CD4-positive, CD25-positive, alpha-beta regulatory T cell (primary cell): ENCODE measurements at regions not wholly inside any gene's neighbourhood (a gene's known extent, or its start where the extent isn't known, plus 50 kb on each side); places are given as distances from the start of the nearest gene placed in this dataset.

ENCODE experiments used
- ATAC-seq, 2 donors: fragments of 150-1000 bp; cut with Tn5 transposase; one replicate each; pipeline ENCODE4 v1.10.0; 2021; ENCODE audit warnings: low read depth in 2 of 2, moderate number of reproducible peaks in 2 of 2, moderate library complexity in 1 of 2
- DNase-seq, 3 donors: peaks; one replicate each; pipeline versions ENCODE4 v3.0.0 to v3.0.0-alpha.2; 2012 to 2022; ENCODE audit warnings: mixed read lengths in 1 of 3
- H3K27ac ChIP-seq: one replicate; pipeline ENCODE4 v1.7.0; 2013; ENCODE audit warnings: mild to moderate bottlenecking, low read length; ENCODE audit not compliant: insufficient read depth, poor library complexity, severe bottlenecking
- H3K27me3 ChIP-seq: one replicate; pipeline ENCODE4 v1.7.0; 2013; ENCODE audit warnings: low read length; ENCODE audit not compliant: control insufficient read depth, insufficient read depth
- H3K36me3 ChIP-seq: one replicate; pipeline ENCODE4 v1.7.0; 2013; ENCODE audit warnings: mild to moderate bottlenecking, low read length, moderate library complexity; ENCODE audit not compliant: control insufficient read depth, insufficient read depth
- H3K4me1 ChIP-seq: 2 replicates; pipeline ENCODE4 v1.7.0; 2013; ENCODE audit warnings: mild to moderate bottlenecking, low read length; ENCODE audit not compliant: insufficient read depth, control insufficient read depth, poor library complexity, severe bottlenecking
- H3K4me3 ChIP-seq: one replicate; pipeline ENCODE4 v1.7.0; 2013; ENCODE audit warnings: low read depth, mild to moderate bottlenecking, low read length, moderate library complexity
- H3K9me3 ChIP-seq, 2 experiments: 1 replicate in 1 of 2; 2 replicates in 1 of 2; pipeline ENCODE4 v1.7.0; 2013; ENCODE audit warnings: low read length in 2 of 2, mild to moderate bottlenecking in 1 of 2, moderate library complexity in 1 of 2; ENCODE audit not compliant: control insufficient read depth in 2 of 2
- H3K27ac Mint-ChIP-seq, 3 donors: one replicate each; pipeline ENCODE4 v1.8.0; 2020 to 2022; ENCODE audit warnings: mild to moderate bottlenecking in 3 of 3, mixed read lengths in 3 of 3, moderate library complexity in 2 of 3
- H3K27me3 Mint-ChIP-seq: one replicate; pipeline ENCODE4 v1.8.0; 2022; ENCODE audit warnings: mild to moderate bottlenecking, mixed read lengths
- H3K36me3 Mint-ChIP-seq: one replicate; pipeline ENCODE4 v1.8.0; 2020; ENCODE audit warnings: mixed read lengths
- H3K4me1 Mint-ChIP-seq, 4 donors: one replicate each; pipeline ENCODE4 v1.8.0; 2020 to 2022; ENCODE audit warnings: mixed read lengths in 4 of 4, mild to moderate bottlenecking in 1 of 4
- H3K4me3 Mint-ChIP-seq, 4 donors: one replicate each; pipeline ENCODE4 v1.8.0; 2020 to 2022; ENCODE audit warnings: mild to moderate bottlenecking in 4 of 4, mixed read lengths in 4 of 4, moderate library complexity in 3 of 4
- H3K9me3 Mint-ChIP-seq, 7 donors: one replicate each; pipeline ENCODE4 v1.8.0; 2020 to 2022; ENCODE audit warnings: mixed read lengths in 7 of 7, mild to moderate bottlenecking in 3 of 7, moderate library complexity in 2 of 7

GRCh38 chr10:89115876-89116627 lies 91.1 kb downstream of the CH25H start:
- Mint-ChIP-seq H3K9me3 (peaks cover 0 to 5% (median 1%) of the 10 kb centered on the region in 7 donors), H3K4me3 (no peak overlapping the region), H3K4me1 (peaks cover 0 to 11% (median 4%) of the 10 kb centered on the region in 4 donors), H3K36me3 (no peaks in the 10 kb centered on the region), H3K27me3 (peaks cover 31% of the 10 kb centered on the region), H3K27ac (no peak overlapping the region)
- peaks cover 2% of the 10 kb centered on the region for H3K4me1 ChIP-seq
- no peak overlapping the region for H3K27ac ChIP-seq
- no peaks in the 10 kb centered on the region for H3K36me3 ChIP-seq
- H3K27me3 ChIP-seq = peaks cover 15% of the 10 kb centered on the region
- no peaks in the 10 kb centered on the region for H3K9me3 ChIP-seq
- DNase-seq (no peak), ATAC-seq (no peak)
- no peak overlapping the region for H3K4me3 ChIP-seq

- no peaks in the 10 kb centered on the region for H3K36me3 Mint-ChIP-seq
- ATAC-seq (no peak), DNase-seq (no peak)
- H3K27ac ChIP-seq = no peak overlapping the region
- H3K36me3 ChIP-seq = no peaks in the 10 kb centered on the region
- H3K4me1 Mint-ChIP-seq = peaks cover 2 to 18% (median 7%) of the 10 kb centered on the region in 4 donors
- no peak overlapping the region for H3K4me3 Mint-ChIP-seq
- H3K9me3 Mint-ChIP-seq = peaks cover 0 to 5% (median 1%) of the 10 kb centered on the region in 7 donors
- H3K27ac Mint-ChIP-seq = no peak overlapping the region
- H3K4me3 ChIP-seq = no peak overlapping the region
- no peaks in the 10 kb centered on the region for H3K9me3 ChIP-seq
- H3K4me1 ChIP-seq = peaks cover 2% of the 10 kb centered on the region
- H3K27me3 Mint-ChIP-seq = peaks cover 26% of the 10 kb centered on the region
- peaks cover 15% of the 10 kb centered on the region for H3K27me3 ChIP-seq
Observed at GRCh38 chr10:89114846-89115625, 92.1 kb downstream of the CH25H start.

- H3K4me1 ChIP-seq = no peaks in the 10 kb centered on the region
- H3K4me3 ChIP-seq = no peak overlapping the region
- no peaks in the 10 kb centered on the region for H3K9me3 ChIP-seq
- no peaks in the 10 kb centered on the region for H3K36me3 Mint-ChIP-seq
- H3K27ac ChIP-seq = no peak overlapping the region
- DNase-seq (no peak), ATAC-seq (no peak)
- no peaks in the 10 kb centered on the region for H3K36me3 ChIP-seq
- no peak overlapping the region for H3K27ac Mint-ChIP-seq
- no peak overlapping the region for H3K4me3 Mint-ChIP-seq
- H3K9me3 Mint-ChIP-seq = peaks cover 0 to 2% (median 0%) of the 10 kb centered on the region in 7 donors
- no peaks in the 10 kb centered on the region for H3K27me3 Mint-ChIP-seq
- peaks cover 0 to 4% (median 0%) of the 10 kb centered on the region in 4 donors for H3K4me1 Mint-ChIP-seq
- H3K27me3 ChIP-seq = no peaks in the 10 kb centered on the region
Observed at GRCh38 chr10:89102735-89103134, 104.4 kb downstream of the CH25H start.

- no peaks in the 10 kb centered on the region for H3K4me1 ChIP-seq
- H3K36me3 Mint-ChIP-seq = no peaks in the 10 kb centered on the region
- DNase-seq (no peak), ATAC-seq (no peak)
- H3K36me3 ChIP-seq = no peaks in the 10 kb centered on the region
- peaks cover 0 to 7% (median under 1%) of the 10 kb centered on the region in 4 donors for H3K4me1 Mint-ChIP-seq
- no peak overlapping the region for H3K4me3 ChIP-seq
- H3K27me3 ChIP-seq = no peaks in the 10 kb centered on the region
- H3K9me3 ChIP-seq = no peaks in the 10 kb centered on the region
- H3K9me3 Mint-ChIP-seq = peaks cover 0 to 3% (median 0%) of the 10 kb centered on the region in 7 donors
- no peak overlapping the region for H3K27ac ChIP-seq
- no peak overlapping the region for H3K4me3 Mint-ChIP-seq
- no peak overlapping the region for H3K27ac Mint-ChIP-seq
- H3K27me3 Mint-ChIP-seq = no peaks in the 10 kb centered on the region
Observed at GRCh38 chr10:89101943-89102342, 105.2 kb downstream of the CH25H start.

GRCh38 chr10:89100680-89101079 lies 106.4 kb downstream of the CH25H start:
- Mint-ChIP-seq H3K4me3 (no peak overlapping the region), H3K4me1 (peaks cover 0 to 13% (median under 1%) of the 10 kb centered on the region in 4 donors), H3K36me3 (no peaks in the 10 kb centered on the region), H3K27ac (no peak overlapping the region), H3K9me3 (peaks cover 0 to 3% (median 0%) of the 10 kb centered on the region in 7 donors), H3K27me3 (no peaks in the 10 kb centered on the region)
- Histone ChIP-seq H3K27me3 (no peaks in the 10 kb centered on the region), H3K36me3 (no peaks in the 10 kb centered on the region), H3K9me3 (no peaks in the 10 kb centered on the region), H3K4me1 (no peaks in the 10 kb centered on the region), H3K4me3 (no peak overlapping the region), H3K27ac (no peak overlapping the region)
- ATAC-seq (no peak), DNase-seq (no peak)

GRCh38 chr10:89097226-89097625 lies 106.6 kb downstream of the FAS start:
- Mint-ChIP-seq H3K27me3 (no peaks in the 10 kb centered on the region), H3K36me3 (no peaks in the 10 kb centered on the region), H3K27ac (peak overlapping the region in 1 of 3 donors; percentile 16), H3K9me3 (peaks cover 0 to 3% (median 0%) of the 10 kb centered on the region in 7 donors), H3K4me1 (peaks cover 0 to 20% (median under 1%) of the 10 kb centered on the region in 4 donors), H3K4me3 (no peak overlapping the region)
- Histone ChIP-seq H3K9me3 (no peaks in the 10 kb centered on the region), H3K4me3 (no peak overlapping the region), H3K4me1 (no peaks in the 10 kb centered on the region), H3K36me3 (no peaks in the 10 kb centered on the region), H3K27ac (no peak overlapping the region), H3K27me3 (no peaks in the 10 kb centered on the region)
- DNase-seq (no peak), ATAC-seq (no peak)

- no peak for ATAC-seq
- H3K36me3 ChIP-seq = no peaks in the 10 kb centered on the region
- Mint-ChIP-seq H3K9me3 (peaks cover 0 to 3% (median 0%) of the 10 kb centered on the region in 7 donors), H3K4me3 (no peak overlapping the region), H3K36me3 (no peaks in the 10 kb centered on the region), H3K27ac (no peak overlapping the region), H3K4me1 (peaks cover 4 to 32% (median 7%) of the 10 kb centered on the region in 4 donors), H3K27me3 (no peaks in the 10 kb centered on the region)
- no peaks in the 10 kb centered on the region for H3K9me3 ChIP-seq
- H3K4me3 ChIP-seq = no peak overlapping the region
- H3K27ac ChIP-seq = no peak overlapping the region
- H3K4me1 ChIP-seq = no peaks in the 10 kb centered on the region
- H3K27me3 ChIP-seq = no peaks in the 10 kb centered on the region
- DNase-seq = no peak
Observed at GRCh38 chr10:89095701-89096391, 105.2 kb downstream of the FAS start.
